Nephron (organoid): ENCODE measurements at regions not wholly inside any gene's neighbourhood (a gene's known extent, or its start where the extent isn't known, plus 50 kb on each side); places are given as distances from the start of the nearest gene placed in this dataset.
"Not testable (repeated sequence)": the region's sequence is repeated elsewhere in the genome, so short reads cannot be mapped to it uniquely, and the experiment has no call there.

Source experiments
- H3K27ac Mint-ChIP-seq, 3 experiments: 2 replicates each; pipeline ENCODE4 v1.8.0; 2020; ENCODE audit warnings: mixed read lengths in 3 of 3, mild to moderate bottlenecking in 2 of 3, moderate library complexity in 1 of 3
- H3K27me3 Mint-ChIP-seq: 2 replicates; pipeline ENCODE4 v1.8.0; 2021; ENCODE audit warnings: low read depth, mild to moderate bottlenecking, moderate library complexity, mixed read lengths
- H3K36me3 Mint-ChIP-seq: 2 replicates; pipeline ENCODE4 v1.8.0; 2020; ENCODE audit warnings: low read depth, mixed read lengths
- H3K4me1 Mint-ChIP-seq: 2 replicates; pipeline ENCODE4 v1.8.0; 2020; ENCODE audit warnings: mixed read lengths
- H3K4me3 Mint-ChIP-seq, 3 experiments: 2 replicates each; pipeline ENCODE4 v1.8.0; 2020; ENCODE audit warnings: mild to moderate bottlenecking in 3 of 3, mixed read lengths in 3 of 3, moderate library complexity in 2 of 3
- H3K9me3 Mint-ChIP-seq: 2 replicates; pipeline ENCODE4 v1.8.0; 2020; ENCODE audit warnings: mixed read lengths
- TF ChIP-seq, protein P1 (sequence below), 3 experiments: fragments of 200-600 bp; sonication (generic); IDR thresholded peaks; one replicate each; pipeline ENCODE4 v1.5.0; 2021; ENCODE audit warnings: antibody characterized with exemption in 3 of 3; ENCODE audit not compliant: unreplicated experiment in 3 of 3

- no peaks in the 10 kb centered on the region for H3K36me3 Mint-ChIP-seq
- peak overlapping the region; percentile 85 to 90 (median 85) for H3K27ac Mint-ChIP-seq
- no peaks in the 10 kb centered on the region for H3K27me3 Mint-ChIP-seq
- H3K4me1 Mint-ChIP-seq: peaks cover 18% of the 10 kb centered on the region
- peak overlapping the region in 1 of 3 experiments; percentile 1 for H3K4me3 Mint-ChIP-seq
- TF ChIP-seq, protein P1, sequence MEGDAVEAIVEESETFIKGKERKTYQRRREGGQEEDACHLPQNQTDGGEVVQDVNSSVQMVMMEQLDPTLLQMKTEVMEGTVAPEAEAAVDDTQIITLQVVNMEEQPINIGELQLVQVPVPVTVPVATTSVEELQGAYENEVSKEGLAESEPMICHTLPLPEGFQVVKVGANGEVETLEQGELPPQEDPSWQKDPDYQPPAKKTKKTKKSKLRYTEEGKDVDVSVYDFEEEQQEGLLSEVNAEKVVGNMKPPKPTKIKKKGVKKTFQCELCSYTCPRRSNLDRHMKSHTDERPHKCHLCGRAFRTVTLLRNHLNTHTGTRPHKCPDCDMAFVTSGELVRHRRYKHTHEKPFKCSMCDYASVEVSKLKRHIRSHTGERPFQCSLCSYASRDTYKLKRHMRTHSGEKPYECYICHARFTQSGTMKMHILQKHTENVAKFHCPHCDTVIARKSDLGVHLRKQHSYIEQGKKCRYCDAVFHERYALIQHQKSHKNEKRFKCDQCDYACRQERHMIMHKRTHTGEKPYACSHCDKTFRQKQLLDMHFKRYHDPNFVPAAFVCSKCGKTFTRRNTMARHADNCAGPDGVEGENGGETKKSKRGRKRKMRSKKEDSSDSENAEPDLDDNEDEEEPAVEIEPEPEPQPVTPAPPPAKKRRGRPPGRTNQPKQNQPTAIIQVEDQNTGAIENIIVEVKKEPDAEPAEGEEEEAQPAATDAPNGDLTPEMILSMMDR (IDR thresholded peaks at IDR 0.05; ENCODE audit: unreplicated experiment in 3 of 3): no peak
- no peaks in the 10 kb centered on the region for H3K9me3 Mint-ChIP-seq
Observed at GRCh38 chr4:52431869-52432268, 227.2 kb downstream of the USP46 start.

DNA sequence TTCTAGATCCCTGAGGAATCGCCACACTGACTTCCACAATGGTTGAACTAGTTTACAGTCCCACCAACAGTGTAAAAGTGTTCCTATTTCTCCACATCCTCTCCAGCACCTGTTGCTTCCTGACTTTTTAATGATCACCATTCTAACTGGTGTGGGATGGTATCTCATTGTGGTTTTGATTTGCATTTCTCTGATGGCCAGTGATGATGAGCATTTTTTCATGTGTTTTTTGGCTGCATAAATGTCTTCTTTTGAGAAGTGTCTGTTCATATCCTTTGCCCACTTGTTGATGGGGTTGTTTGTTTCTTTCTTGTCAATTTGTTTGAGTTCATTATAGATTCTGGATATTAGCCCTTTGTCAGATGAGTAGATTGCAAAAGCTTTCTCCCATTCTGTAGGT lies 216.6 kb downstream of the USP46 start:
- H3K4me3 Mint-ChIP-seq, H3K27me3 Mint-ChIP-seq, H3K27ac Mint-ChIP-seq, H3K36me3 Mint-ChIP-seq: not testable (repeated sequence)
- H3K9me3 Mint-ChIP-seq: peaks cover 12% of the 10 kb centered on the region
- peaks cover 16% of the 10 kb centered on the region for H3K4me1 Mint-ChIP-seq

DNA sequence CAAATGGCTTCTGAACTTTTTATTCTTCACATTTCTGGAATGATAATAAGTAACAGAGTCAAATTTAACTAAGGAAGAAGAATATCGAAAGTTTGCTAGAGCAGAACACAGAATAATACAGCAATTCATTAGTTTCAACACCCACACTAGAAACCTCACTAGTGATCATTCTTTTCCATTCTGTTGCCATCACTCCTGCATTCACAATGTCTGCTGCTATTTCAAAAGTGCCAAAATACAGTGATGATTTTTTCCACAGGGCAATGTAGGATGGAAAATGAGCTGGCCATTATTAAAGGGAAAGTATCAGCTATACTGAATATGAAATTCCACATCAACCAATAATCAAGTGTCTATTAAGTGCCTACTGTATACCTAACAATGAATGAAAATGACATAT lies 186.7 kb downstream of the USP46 start:
- H3K27me3 Mint-ChIP-seq: no peaks in the 10 kb centered on the region
- peaks cover 2% of the 10 kb centered on the region for H3K9me3 Mint-ChIP-seq
- TF ChIP-seq, protein P1 (IDR thresholded peaks at IDR 0.05; ENCODE audit: unreplicated experiment in 3 of 3): no peak
- H3K4me3 Mint-ChIP-seq: no peak overlapping the region
- H3K27ac Mint-ChIP-seq: no peak overlapping the region
- no peaks in the 10 kb centered on the region for H3K36me3 Mint-ChIP-seq
- H3K4me1 Mint-ChIP-seq: peaks cover 4% of the 10 kb centered on the region

GRCh38 chr4:52477191-52477780 lies 181.8 kb downstream of the USP46 start:
- H3K4me1 Mint-ChIP-seq: no peaks in the 10 kb centered on the region
- no peaks in the 10 kb centered on the region for H3K27me3 Mint-ChIP-seq
- TF ChIP-seq, protein P1 (IDR thresholded peaks at IDR 0.05; ENCODE audit: unreplicated experiment in 3 of 3): no peak
- peaks cover 6% of the 10 kb centered on the region for H3K9me3 Mint-ChIP-seq
- H3K36me3 Mint-ChIP-seq: no peaks in the 10 kb centered on the region
- H3K4me3 Mint-ChIP-seq: no peak overlapping the region
- H3K27ac Mint-ChIP-seq: no peak overlapping the region

DNA sequence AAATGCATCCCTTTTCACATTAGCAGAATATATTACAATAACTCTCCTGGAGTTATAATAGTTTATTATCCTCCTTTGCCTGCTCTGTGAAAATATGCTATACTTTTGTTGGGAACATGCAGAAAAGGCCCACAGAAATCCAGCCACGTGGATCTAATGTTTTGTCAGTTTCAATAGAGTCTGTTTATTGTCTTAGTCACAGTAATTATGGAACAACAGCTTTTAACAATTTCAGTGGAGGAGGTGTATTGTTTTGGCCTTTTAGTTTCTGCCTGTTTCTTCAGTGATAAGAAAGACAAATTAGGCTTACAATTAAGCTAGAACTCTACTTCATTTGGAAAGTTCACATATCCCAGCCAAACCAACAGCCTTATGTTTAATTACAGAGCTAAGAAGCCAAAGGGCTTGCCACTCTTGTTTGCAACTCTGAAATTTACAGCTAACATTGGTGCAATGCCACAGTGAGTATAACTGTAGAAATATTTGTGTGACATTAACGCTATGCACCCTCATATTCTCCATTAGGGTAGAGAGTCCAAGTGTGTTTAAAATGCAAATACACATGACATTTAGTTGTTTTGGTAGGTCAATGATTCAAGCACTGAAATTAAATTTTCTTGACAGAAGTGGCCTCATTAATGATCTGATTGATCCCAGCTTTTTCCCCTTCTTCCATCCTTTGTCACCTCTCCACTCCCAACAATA lies 175.8 kb downstream of the USP46 start:
- Mint-ChIP-seq H3K27me3 (no peaks in the 10 kb centered on the region), H3K27ac (peak overlapping the region in 2 of 3 experiments; percentile 31 to 40), H3K4me3 (no peak overlapping the region), H3K36me3 (no peaks in the 10 kb centered on the region), H3K9me3 (peaks cover 9% of the 10 kb centered on the region), H3K4me1 (no peaks in the 10 kb centered on the region)
- TF ChIP-seq, protein P1 (IDR thresholded peaks at IDR 0.05; ENCODE audit: unreplicated experiment in 3 of 3): no peak

- H3K9me3 Mint-ChIP-seq: peaks cover 6% of the 10 kb centered on the region
- peak overlapping the region; percentile 74 to 94 (median 91) for H3K27ac Mint-ChIP-seq
- no peaks in the 10 kb centered on the region for H3K36me3 Mint-ChIP-seq
- H3K4me3 Mint-ChIP-seq: peak overlapping the region in 1 of 3 experiments; percentile 37
- peaks cover 26% of the 10 kb centered on the region for H3K4me1 Mint-ChIP-seq
- TF ChIP-seq, protein P1 (IDR thresholded peaks at IDR 0.05; ENCODE audit: unreplicated experiment in 3 of 3): no peak
- no peaks in the 10 kb centered on the region for H3K27me3 Mint-ChIP-seq
Observed at GRCh38 chr4:52507774-52508173, 151.3 kb downstream of the USP46 start.
